Cardiac muscle cell (in vitro differentiated cells and primary cell): ENCODE measurements at regions not wholly inside any gene's neighbourhood (a gene's known extent, or its start where the extent isn't known, plus 50 kb on each side); places are given as distances from the start of the nearest gene placed in this dataset.

Experiments used
- DNase-seq, 2 donors: peaks; one replicate each; pipeline versions ENCODE4 v3.0.0 to v3.0.0-alpha.2; 2010 to 2017; ENCODE audit warnings: low read depth in 1 of 2, low spot score in 1 of 2
- H3K27ac ChIP-seq: fragments of 200-600 bp; sonication (generic); 2 replicates; pipeline ENCODE4 v1.5.1; 2016
- H3K27me3 ChIP-seq: fragments of 200-600 bp; sonication (generic); 2 replicates; pipeline ENCODE4 v1.6.0; 2016; ENCODE audit warnings: control low read depth
- H3K36me3 ChIP-seq: fragments of 200-600 bp; sonication (generic); 2 replicates; pipeline ENCODE4 v1.5.1; 2016; ENCODE audit warnings: control low read depth
- H3K4me1 ChIP-seq: fragments of 200-600 bp; sonication (generic); 2 replicates; pipeline ENCODE4 v1.8.1; 2017; ENCODE audit warnings: low read depth, mild to moderate bottlenecking, mixed run types
- H3K4me3 ChIP-seq: fragments of 200-600 bp; sonication (generic); 2 replicates; pipeline ENCODE4 v1.5.1; 2016; ENCODE audit warnings: mild to moderate bottlenecking
- H3K9me3 ChIP-seq: fragments of 200-600 bp; sonication (generic); 2 replicates; pipeline ENCODE4 v1.5.1; 2017; ENCODE audit warnings: low read depth, mild to moderate bottlenecking, control low read depth
- CTCF ChIP-seq: IDR thresholded peaks from 2 replicates; pipeline ENCODE4 v1.5.1; 2012; ENCODE audit warnings: low read depth, mild to moderate bottlenecking, low read length

- H3K27me3 ChIP-seq, result no peaks in the 10 kb centered on the region
- no peak overlapping the region for H3K4me3 ChIP-seq
- DNase-seq, result peak in 1 of 2 donors; percentile 2
- TF ChIP-seq CTCF, result no peak
- no peaks in the 10 kb centered on the region for H3K4me1 ChIP-seq
- no peaks in the 10 kb centered on the region for H3K36me3 ChIP-seq
- no peak overlapping the region for H3K27ac ChIP-seq
- no peaks in the 10 kb centered on the region for H3K9me3 ChIP-seq
These were observed 1146.6 kb downstream of the OTOL1 start for GRCh38 chr3:162643245-162643644.

- Histone ChIP-seq H3K9me3 (no peaks in the 10 kb centered on the region), H3K36me3 (no peaks in the 10 kb centered on the region), H3K27me3 (no peaks in the 10 kb centered on the region), H3K27ac (no peak overlapping the region), H3K4me1 (no peaks in the 10 kb centered on the region), H3K4me3 (no peak overlapping the region)
- TF ChIP-seq CTCF, result no peak
- DNase-seq, result no peak
These were observed 1150.7 kb downstream of the OTOL1 start for GRCh38 chr3:162647321-162647720.

GRCh38 chr3:162658003-162658402, 1161.4 kb downstream of the OTOL1 start:
- no peak for TF ChIP-seq CTCF
- no peaks in the 10 kb centered on the region for H3K9me3 ChIP-seq
- H3K36me3 ChIP-seq, result no peaks in the 10 kb centered on the region
- H3K4me1 ChIP-seq, result no peaks in the 10 kb centered on the region
- DNase-seq, result no peak
- H3K4me3 ChIP-seq, result no peak overlapping the region
- H3K27ac ChIP-seq, result no peak overlapping the region
- H3K27me3 ChIP-seq, result no peaks in the 10 kb centered on the region

- Histone ChIP-seq H3K9me3 (no peaks in the 10 kb centered on the region), H3K27ac (no peak overlapping the region), H3K36me3 (no peaks in the 10 kb centered on the region), H3K27me3 (no peaks in the 10 kb centered on the region), H3K4me3 (no peak overlapping the region), H3K4me1 (no peaks in the 10 kb centered on the region)
- no peak for TF ChIP-seq CTCF
- no peak for DNase-seq
These were observed 1169.2 kb downstream of the OTOL1 start for GRCh38 chr3:162665684-162666391.

- TF ChIP-seq CTCF, result no peak
- H3K4me1 ChIP-seq, result no peaks in the 10 kb centered on the region
- H3K27ac ChIP-seq, result no peak overlapping the region
- no peaks in the 10 kb centered on the region for H3K27me3 ChIP-seq
- no peak overlapping the region for H3K4me3 ChIP-seq
- no peaks in the 10 kb centered on the region for H3K9me3 ChIP-seq
- no peak for DNase-seq
- H3K36me3 ChIP-seq, result no peaks in the 10 kb centered on the region
These were observed 1170.2 kb downstream of the OTOL1 start for GRCh38 chr3:162666835-162667234.
